NCI-H526 (cell line): ENCODE measurements at regions not wholly inside any gene's neighbourhood (a gene's known extent, or its start where the extent isn't known, plus 50 kb on each side); places are given as distances from the start of the nearest gene placed in this dataset.

Experiments used
- DNase-seq, 2 experiments: peaks; one replicate each; lab custom pipeline; 2025; lab: John Stamatoyannopoulos, UW

- no peak for DNase-seq
Observed at GRCh38 chr9:13716601-13717321, 437.3 kb upstream of the MPDZ start.

- DNase-seq: no peak
Observed at GRCh38 chr9:13716090-13716489, 436.6 kb upstream of the MPDZ start.

- no peak for DNase-seq
Observed at GRCh38 chr9:13715430-13715829, 435.9 kb upstream of the MPDZ start.

- DNase-seq: no peak
Observed at GRCh38 chr9:13707612-13708576, 428.4 kb upstream of the MPDZ start.

DNA sequence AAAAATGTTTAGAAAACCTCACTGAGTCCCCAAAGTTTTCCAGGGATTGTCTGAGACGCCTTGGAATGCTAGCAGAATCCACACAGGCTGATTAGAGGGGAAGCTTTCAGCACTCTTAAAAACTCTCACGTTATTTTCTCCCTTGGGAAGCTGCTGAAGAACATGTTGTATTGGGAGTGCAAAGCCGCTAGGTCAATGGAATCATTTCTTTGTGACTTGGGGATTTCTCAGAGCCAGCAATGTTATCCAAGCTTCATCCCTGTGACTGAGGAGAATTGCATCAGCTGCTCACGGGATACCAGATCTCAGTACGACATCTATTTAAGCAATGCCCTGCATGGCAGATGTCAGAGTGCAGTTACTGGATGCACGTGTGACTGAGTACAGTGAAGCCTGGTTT, 426.4 kb upstream of the MPDZ start:
- DNase-seq: no peak

DNA sequence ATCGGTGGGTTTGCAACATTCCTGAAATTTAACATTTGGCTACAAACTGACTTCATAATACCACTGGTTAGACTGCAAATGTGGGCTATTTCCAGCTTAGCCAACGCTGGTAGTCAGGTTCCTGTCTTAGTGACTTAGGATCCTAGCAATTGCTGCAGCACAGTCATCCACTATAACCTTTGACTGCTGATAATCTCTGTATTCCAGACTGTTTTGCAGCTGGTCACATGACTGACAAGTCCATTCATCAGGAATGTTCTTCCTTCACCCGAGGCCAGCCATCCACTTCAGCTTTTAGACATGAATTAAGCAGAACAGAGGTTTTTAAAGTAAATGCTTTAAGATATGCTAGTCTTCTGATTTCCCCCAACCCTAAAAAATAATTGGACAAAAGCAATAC, 425.9 kb upstream of the MPDZ start:
- DNase-seq: no peak

GRCh38 chr9:13690595-13690994, 411.1 kb upstream of the MPDZ start:
- DNase-seq: no peak

GRCh38 chr9:13689925-13690324, 410.4 kb upstream of the MPDZ start:
- DNase-seq: no peak

DNA sequence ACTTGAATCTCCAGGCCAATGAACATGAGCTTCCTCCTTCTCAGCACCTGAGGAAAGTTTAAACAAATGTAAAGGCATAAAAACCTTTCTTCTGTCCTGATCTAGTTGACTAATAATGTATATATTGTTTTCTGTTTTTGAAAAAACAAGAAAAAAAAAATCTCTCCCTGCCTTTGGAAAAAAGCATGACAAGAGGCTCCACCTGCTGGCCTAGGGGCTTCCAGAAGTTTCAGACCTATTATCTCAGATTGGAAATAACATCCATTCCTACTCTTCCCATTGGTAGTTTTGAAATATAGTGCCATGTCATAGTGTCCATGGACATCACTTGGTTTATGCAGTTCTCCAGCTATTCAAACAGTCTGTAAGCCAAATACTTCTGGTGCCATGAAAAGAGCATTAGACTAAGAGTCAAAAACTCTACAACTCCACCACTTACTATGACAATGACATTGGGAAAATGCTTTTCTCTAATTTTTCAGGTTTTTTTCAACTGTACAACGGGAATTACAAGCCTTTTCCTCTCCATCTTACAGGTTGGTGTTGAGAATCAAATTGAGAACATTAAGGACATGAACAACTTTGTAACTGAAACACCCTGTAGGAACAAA, 409.6 kb upstream of the MPDZ start:
- DNase-seq: peak in 1 of 2 experiments; percentile 10

- DNase-seq: peak in 1 of 2 experiments; percentile 7
Observed at GRCh38 chr9:13688223-13688989, 408.9 kb upstream of the MPDZ start.

- DNase-seq: no peak
Observed at GRCh38 chr9:13684656-13685055, 405.2 kb upstream of the MPDZ start.

- DNase-seq: no peak
Observed at GRCh38 chr9:13677801-13678200, 398.3 kb upstream of the MPDZ start.

DNA sequence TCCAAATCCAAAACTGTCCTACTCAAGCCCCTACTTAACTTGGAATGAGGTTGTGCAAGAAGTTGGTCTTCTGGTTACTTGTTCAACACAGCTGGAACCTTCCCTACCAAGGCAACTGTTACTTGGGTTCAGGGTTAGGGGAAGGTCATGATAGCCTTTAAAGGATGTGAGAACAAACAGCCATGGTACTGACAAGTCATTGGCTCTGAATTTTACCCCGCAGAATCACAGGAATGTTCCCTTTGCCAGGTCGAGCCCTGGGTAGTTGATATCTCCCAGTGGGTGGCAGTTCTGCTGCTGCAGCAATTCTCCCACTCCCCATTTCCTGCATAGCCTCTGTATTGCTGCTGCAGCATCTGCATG, 396.1 kb upstream of the MPDZ start:
- no peak for DNase-seq

- DNase-seq: no peak
Observed at GRCh38 chr9:13674926-13675637, 395.6 kb upstream of the MPDZ start.

GRCh38 chr9:13673348-13673747, 393.9 kb upstream of the MPDZ start:
- no peak for DNase-seq

GRCh38 chr9:13665418-13666066, 386.1 kb upstream of the MPDZ start:
- DNase-seq: no peak

DNA sequence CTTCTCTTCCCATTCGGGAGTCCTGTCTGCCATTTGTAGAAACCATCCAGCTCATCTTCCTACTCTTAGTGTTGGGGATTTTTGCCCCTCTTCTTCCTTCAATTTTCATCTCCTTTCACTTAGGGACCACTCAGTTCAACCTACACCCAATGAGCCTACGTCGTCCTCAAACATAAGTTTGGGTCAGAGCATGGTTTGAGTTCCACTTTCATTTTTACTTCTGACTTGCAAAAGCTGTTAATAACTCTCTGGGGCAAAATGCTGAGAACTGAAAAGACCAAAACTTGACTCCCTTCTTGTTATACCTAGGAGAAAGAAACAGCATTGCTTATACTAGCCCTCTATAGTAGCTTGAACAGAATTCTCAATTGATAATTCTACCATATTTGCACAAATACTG, 381.5 kb upstream of the MPDZ start:
- DNase-seq: no peak

GRCh38 chr9:13651969-13652663, 372.6 kb upstream of the MPDZ start:
- DNase-seq: no peak

- no peak for DNase-seq
Observed at GRCh38 chr9:13651526-13651925, 372.0 kb upstream of the MPDZ start.

DNA sequence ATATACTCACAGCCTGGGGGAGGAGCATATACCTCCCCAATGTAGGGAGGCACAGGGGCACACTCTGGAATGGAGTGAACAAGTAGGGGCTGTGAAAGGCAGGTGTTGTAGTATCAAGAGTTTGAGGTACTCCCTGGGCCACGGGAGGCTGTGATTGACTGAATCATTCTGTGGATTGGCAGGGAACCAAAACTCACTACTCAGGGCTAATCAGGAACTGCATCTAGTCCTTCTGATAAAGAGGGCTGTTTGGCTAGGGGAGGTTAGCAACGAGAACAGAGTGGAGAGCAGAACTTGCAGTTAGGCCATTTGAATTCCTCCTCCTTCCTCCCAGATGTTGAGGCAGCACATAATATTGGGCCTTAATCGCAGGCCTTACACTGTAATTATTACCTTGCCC, 369.2 kb upstream of the MPDZ start:
- DNase-seq: no peak
